Rectal smooth muscle tissue (tissue), 1 donor: ENCODE measurements at regions not wholly inside any gene's neighbourhood (a gene's known extent, or its start where the extent isn't known, plus 50 kb on each side); places are given as distances from the start of the nearest gene placed in this dataset.

Source experiments
- H3K27ac ChIP-seq: one replicate; pipeline ENCODE4 v1.7.0; 2013; ENCODE audit warnings: low read depth, low read length, inconsistent platforms
- H3K27me3 ChIP-seq: one replicate; pipeline ENCODE4 v1.7.0; 2013; ENCODE audit warnings: low read length; ENCODE audit not compliant: control insufficient read depth, insufficient read depth
- H3K36me3 ChIP-seq: one replicate; pipeline ENCODE4 v1.7.0; 2013; ENCODE audit warnings: low read length; ENCODE audit not compliant: control insufficient read depth, insufficient read depth
- H3K4me1 ChIP-seq: one replicate; pipeline ENCODE4 v1.7.0; 2013; ENCODE audit warnings: low read length; ENCODE audit not compliant: control insufficient read depth, insufficient read depth
- H3K4me3 ChIP-seq: one replicate; pipeline ENCODE4 v1.7.0; 2013; ENCODE audit warnings: low read length
- H3K9ac ChIP-seq: one replicate; pipeline ENCODE4 v1.7.0; 2013; ENCODE audit warnings: low read length

- H3K27ac ChIP-seq, result no peak overlapping the region
- H3K27me3 ChIP-seq, result no peaks in the 10 kb centered on the region
- no peaks in the 10 kb centered on the region for H3K36me3 ChIP-seq
- no peak overlapping the region for H3K9ac ChIP-seq
- no peaks in the 10 kb centered on the region for H3K4me1 ChIP-seq
- no peak overlapping the region for H3K4me3 ChIP-seq
These were observed 195.1 kb downstream of the C1D start for GRCh38 chr2:67867735-67868134.

DNA sequence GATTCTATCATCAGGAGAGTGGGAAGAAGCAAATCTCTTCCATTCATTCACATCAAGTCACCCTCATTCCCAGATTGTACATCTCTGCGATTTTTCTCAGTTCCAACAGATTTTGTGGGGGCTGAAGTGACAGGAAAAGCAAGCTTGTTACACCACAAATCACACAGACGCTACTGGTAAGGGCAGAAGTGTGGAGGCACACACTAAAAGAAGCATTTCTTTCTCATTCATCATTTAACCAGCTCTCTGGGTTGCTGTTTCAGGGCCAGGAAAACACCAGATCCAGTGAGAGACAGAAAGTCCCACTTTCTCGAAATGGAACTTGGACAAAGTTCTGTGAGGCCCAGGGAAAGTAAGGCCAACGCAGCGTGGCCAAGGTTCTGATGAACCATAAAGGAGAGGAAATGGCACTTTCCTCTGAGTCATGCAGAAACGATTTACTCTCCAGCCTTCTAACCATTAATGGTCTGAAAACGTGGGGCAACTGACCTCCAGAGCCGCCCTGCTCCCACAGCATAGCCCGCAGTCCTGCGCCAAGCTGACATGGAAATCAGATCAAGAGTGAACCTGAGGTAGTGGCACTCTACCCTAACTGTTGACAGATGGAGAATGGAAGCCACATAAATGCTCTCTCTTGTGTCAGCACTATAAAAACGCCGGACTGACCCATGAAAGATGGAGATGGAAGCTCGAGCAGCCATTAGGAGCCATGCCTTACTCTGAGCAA, 191.0 kb downstream of the C1D start:
- Histone ChIP-seq H3K27ac (no peak overlapping the region), H3K4me3 (no peak overlapping the region), H3K36me3 (no peaks in the 10 kb centered on the region), H3K9ac (no peak overlapping the region), H3K27me3 (no peaks in the 10 kb centered on the region), H3K4me1 (no peaks in the 10 kb centered on the region)

DNA sequence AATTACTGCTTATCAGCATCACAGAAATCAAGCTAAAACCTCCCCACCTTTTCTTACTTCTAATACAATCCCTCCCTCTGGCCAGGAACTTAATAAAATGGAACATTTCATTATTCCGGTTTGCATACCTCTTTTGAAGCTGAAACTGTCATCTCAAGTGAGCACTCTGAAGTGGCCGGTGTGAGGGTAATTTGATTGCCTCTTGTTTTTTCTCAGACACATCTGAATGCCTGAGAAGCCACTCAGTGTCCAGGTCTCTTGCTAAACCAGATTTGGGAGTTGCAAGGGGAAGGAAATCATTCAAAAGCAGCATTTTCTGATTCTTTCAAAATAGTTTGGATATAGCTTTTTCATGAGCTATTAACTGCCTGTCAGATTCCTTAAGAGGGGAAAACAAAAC, 190.3 kb downstream of the C1D start:
- Histone ChIP-seq H3K9ac (no peak overlapping the region), H3K36me3 (no peaks in the 10 kb centered on the region), H3K27me3 (no peaks in the 10 kb centered on the region), H3K4me3 (no peak overlapping the region), H3K27ac (no peak overlapping the region), H3K4me1 (no peaks in the 10 kb centered on the region)

- Histone ChIP-seq H3K27ac (no peak overlapping the region), H3K4me1 (no peaks in the 10 kb centered on the region), H3K9ac (no peak overlapping the region), H3K4me3 (no peak overlapping the region), H3K36me3 (no peaks in the 10 kb centered on the region), H3K27me3 (no peaks in the 10 kb centered on the region)
These were observed 188.9 kb downstream of the C1D start for GRCh38 chr2:67873916-67874315.

DNA sequence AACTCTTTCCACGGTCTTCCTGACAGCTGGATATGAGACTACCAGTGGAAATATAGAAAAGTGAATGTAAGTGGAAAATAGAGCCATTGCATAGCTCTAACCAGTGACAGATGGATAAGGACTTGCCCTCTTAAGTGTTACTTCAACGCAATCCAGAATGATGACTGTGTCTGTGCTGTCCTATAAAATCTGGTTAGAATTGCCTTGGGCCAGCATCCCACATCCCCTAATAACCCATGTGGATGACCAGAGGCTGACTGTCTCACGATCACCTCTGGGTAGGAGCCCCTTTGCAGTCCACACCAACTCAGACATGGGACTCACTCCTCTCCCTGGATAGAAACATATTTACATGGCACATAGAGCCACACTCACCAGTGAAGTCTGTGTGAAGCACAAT, 186.6 kb downstream of the C1D start:
- H3K4me3 ChIP-seq, result no peak overlapping the region
- no peak overlapping the region for H3K9ac ChIP-seq
- H3K36me3 ChIP-seq, result no peaks in the 10 kb centered on the region
- H3K4me1 ChIP-seq, result no peaks in the 10 kb centered on the region
- no peaks in the 10 kb centered on the region for H3K27me3 ChIP-seq
- H3K27ac ChIP-seq, result no peak overlapping the region

DNA sequence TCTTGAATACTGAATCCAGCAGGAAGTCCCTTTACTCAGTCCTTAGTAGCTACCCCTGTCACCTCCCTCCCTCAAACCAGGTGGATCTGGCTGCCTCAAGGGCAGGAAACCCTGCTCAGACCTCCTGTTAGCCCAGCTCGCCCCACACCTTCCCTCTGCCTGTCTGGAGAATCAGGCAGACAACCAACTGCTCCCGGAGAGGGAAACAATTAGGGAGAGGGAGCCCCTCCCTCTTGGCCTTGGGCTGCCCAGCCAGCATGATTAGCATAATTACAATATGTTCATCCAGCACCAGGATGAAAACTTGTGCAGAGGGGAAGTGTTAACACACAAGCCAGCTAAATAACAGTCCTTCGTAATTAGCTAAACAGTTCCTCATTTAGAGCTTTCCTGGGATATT, 185.5 kb downstream of the C1D start:
- Histone ChIP-seq H3K9ac (no peak overlapping the region), H3K27me3 (no peaks in the 10 kb centered on the region), H3K4me1 (no peaks in the 10 kb centered on the region), H3K36me3 (no peaks in the 10 kb centered on the region), H3K27ac (no peak overlapping the region), H3K4me3 (no peak overlapping the region)

DNA sequence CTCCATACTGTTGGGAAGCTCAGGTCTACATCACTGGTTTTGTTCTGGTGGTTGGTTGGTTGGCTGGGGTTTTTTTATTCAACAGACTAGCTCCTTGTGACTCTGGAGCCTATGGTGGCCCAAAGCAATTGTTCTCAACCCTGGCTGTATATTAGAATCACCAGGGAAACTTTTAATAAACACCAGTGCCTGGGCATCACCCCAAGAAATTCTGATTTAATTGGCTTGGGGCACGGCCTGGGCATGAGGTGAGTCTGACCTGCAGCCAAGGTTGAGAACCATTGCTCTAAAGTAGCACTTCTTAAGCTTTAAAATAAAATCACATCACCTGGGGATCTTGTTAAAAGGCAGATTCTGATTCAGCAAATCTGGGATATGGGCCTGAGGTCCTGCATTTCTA, 184.1 kb downstream of the C1D start:
- no peak overlapping the region for H3K4me3 ChIP-seq
- no peaks in the 10 kb centered on the region for H3K27me3 ChIP-seq
- no peaks in the 10 kb centered on the region for H3K4me1 ChIP-seq
- no peaks in the 10 kb centered on the region for H3K36me3 ChIP-seq
- no peak overlapping the region for H3K9ac ChIP-seq
- no peak overlapping the region for H3K27ac ChIP-seq

- Histone ChIP-seq H3K36me3 (no peaks in the 10 kb centered on the region), H3K27ac (no peak overlapping the region), H3K4me3 (no peak overlapping the region)
These were observed 183.1 kb downstream of the C1D start for GRCh38 chr2:67879586-67880290.

DNA sequence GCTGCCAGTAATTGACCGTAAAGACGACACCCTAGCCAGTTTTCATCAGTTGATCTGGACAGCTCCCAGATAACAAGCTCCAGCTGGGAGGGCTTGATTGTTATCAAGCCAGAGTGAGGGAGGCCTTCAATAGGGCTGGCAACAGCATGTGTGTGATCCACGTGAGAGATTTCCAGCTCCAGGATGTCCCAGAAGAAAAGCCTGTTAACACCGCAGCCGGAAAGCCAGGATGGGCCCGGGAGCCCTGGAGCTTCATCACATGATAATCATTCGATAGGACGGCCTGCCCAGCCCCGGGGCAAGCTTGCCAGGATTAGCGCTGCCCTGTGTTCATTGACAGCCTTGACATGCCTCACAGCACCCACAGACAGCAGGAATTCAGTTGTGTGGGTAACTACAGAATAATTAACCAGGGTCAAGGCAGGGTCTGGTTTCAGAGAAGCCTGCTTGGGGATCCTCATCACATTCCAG, 182.5 kb downstream of the C1D start:
- no peaks in the 10 kb centered on the region for H3K36me3 ChIP-seq
- no peak overlapping the region for H3K27ac ChIP-seq
- no peaks in the 10 kb centered on the region for H3K27me3 ChIP-seq
- no peak overlapping the region for H3K9ac ChIP-seq
- H3K4me3 ChIP-seq, result no peak overlapping the region
- no peaks in the 10 kb centered on the region for H3K4me1 ChIP-seq

More at GRCh38 chr2:67879586-67880290, 183.1 kb downstream of the C1D start:
- Histone ChIP-seq H3K9ac (no peak overlapping the region), H3K27me3 (no peaks in the 10 kb centered on the region), H3K4me1 (no peaks in the 10 kb centered on the region)

GRCh38 chr2:67881816-67882215, 181.0 kb downstream of the C1D start:
- Histone ChIP-seq H3K27ac (no peak overlapping the region), H3K27me3 (no peaks in the 10 kb centered on the region), H3K4me3 (no peak overlapping the region), H3K36me3 (no peaks in the 10 kb centered on the region), H3K4me1 (no peaks in the 10 kb centered on the region), H3K9ac (no peak overlapping the region)

DNA sequence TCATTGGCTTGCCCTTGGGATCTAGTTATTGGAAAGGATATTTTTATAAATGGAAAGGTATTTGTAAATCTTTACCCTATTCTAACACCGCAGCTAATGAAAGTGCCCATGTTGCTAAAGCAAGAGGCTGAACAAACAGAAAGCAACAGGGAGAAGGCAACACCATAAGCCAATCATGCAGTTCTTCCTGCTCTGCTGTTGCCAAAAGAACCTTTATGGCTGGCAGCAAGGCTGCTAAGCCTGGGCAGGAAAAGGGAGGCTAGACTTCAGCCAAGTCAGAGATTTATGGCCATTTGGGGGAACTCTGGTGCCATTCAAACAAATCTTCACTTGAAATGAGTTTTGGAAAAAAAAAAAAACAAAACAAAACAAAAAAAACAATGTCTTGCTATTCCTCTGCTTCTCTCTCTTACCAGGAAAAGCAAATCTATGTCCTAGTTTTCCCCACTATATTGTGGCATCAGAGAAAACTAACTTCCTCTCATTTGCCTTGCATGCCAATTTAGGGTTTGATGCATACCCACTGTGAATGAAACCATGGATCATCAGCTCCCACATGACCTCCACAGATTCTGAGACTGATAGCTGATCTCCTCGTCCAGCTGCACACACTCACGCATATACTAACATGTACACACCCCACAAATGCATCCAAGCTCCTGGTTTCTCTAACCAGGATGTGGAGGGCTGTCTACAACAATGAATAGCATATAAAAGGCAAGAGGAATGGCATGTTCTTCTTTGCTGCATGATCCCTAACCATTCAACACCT, 179.3 kb downstream of the C1D start:
- Histone ChIP-seq H3K36me3 (no peaks in the 10 kb centered on the region), H3K9ac (no peak overlapping the region), H3K4me3 (no peak overlapping the region), H3K27me3 (no peaks in the 10 kb centered on the region), H3K4me1 (no peaks in the 10 kb centered on the region), H3K27ac (no peak overlapping the region)

- Histone ChIP-seq H3K27ac (no peak overlapping the region), H3K9ac (no peak overlapping the region), H3K27me3 (no peaks in the 10 kb centered on the region), H3K36me3 (no peaks in the 10 kb centered on the region), H3K4me3 (no peak overlapping the region), H3K4me1 (no peaks in the 10 kb centered on the region)
These were observed 174.3 kb downstream of the C1D start for GRCh38 chr2:67888351-67889005.
